Osteocyte (in vitro differentiated cells): ENCODE measurements at regions not wholly inside any gene's neighbourhood (a gene's known extent, or its start where the extent isn't known, plus 50 kb on each side); places are given as distances from the start of the nearest gene placed in this dataset.

ENCODE experiments used
- DNase-seq: peaks from one replicate; pipeline ENCODE4 v3.0.0; 2021; ENCODE audit warnings: mixed read lengths; ENCODE audit not compliant: unreplicated experiment; ENCODE audit errors: extremely low spot score
- H3K27ac Mint-ChIP-seq: one replicate; pipeline ENCODE4 v1.8.0; 2021; ENCODE audit warnings: mild to moderate bottlenecking, mixed read lengths; ENCODE audit not compliant: unreplicated experiment
- H3K27me3 Mint-ChIP-seq: one replicate; pipeline ENCODE4 v1.8.0; 2021; ENCODE audit warnings: mixed read lengths; ENCODE audit not compliant: unreplicated experiment
- H3K36me3 Mint-ChIP-seq: one replicate; pipeline ENCODE4 v1.8.0; 2021; ENCODE audit warnings: mixed read lengths; ENCODE audit not compliant: unreplicated experiment
- H3K4me1 Mint-ChIP-seq: one replicate; pipeline ENCODE4 v1.8.0; 2021; ENCODE audit warnings: mixed read lengths; ENCODE audit not compliant: unreplicated experiment
- H3K4me3 Mint-ChIP-seq: one replicate; pipeline ENCODE4 v1.8.0; 2021; ENCODE audit warnings: mild to moderate bottlenecking, moderate library complexity, mixed read lengths; ENCODE audit not compliant: unreplicated experiment
- H3K9me3 Mint-ChIP-seq: one replicate; pipeline ENCODE4 v1.8.0; 2021; ENCODE audit warnings: mixed read lengths; ENCODE audit not compliant: unreplicated experiment
- CTCF ChIP-seq: fragments of 200-600 bp; sonication (generic); IDR thresholded peaks from 2 replicates; pipeline ENCODE4 v1.5.0; 2021; ENCODE audit warnings: antibody characterized with exemption, mild to moderate bottlenecking, moderate library complexity

GRCh38 chr10:59099481-59099880, 77.0 kb upstream of the PHYHIPL start:
- Mint-ChIP-seq H3K36me3 (no peaks in the 10 kb centered on the region), H3K4me3 (no peak overlapping the region), H3K27me3 (peaks cover 21% of the 10 kb centered on the region), H3K27ac (no peak overlapping the region), H3K9me3 (no peaks in the 10 kb centered on the region), H3K4me1 (peaks cover 21% of the 10 kb centered on the region)
- DNase-seq, result no peak
- TF ChIP-seq CTCF, result no peak

GRCh38 chr10:59102394-59102793, 74.0 kb upstream of the PHYHIPL start:
- TF ChIP-seq CTCF, result no peak
- Mint-ChIP-seq H3K4me1 (peaks cover 21% of the 10 kb centered on the region), H3K27me3 (peaks cover 35% of the 10 kb centered on the region), H3K27ac (no peak overlapping the region), H3K4me3 (no peak overlapping the region), H3K36me3 (no peaks in the 10 kb centered on the region), H3K9me3 (no peaks in the 10 kb centered on the region)
- DNase-seq, result no peak

- peaks cover 40% of the 10 kb centered on the region for H3K27me3 Mint-ChIP-seq
- no peaks in the 10 kb centered on the region for H3K9me3 Mint-ChIP-seq
- H3K4me1 Mint-ChIP-seq, result peaks cover 6% of the 10 kb centered on the region
- no peak for TF ChIP-seq CTCF
- no peaks in the 10 kb centered on the region for H3K36me3 Mint-ChIP-seq
- DNase-seq, result no peak
- no peak overlapping the region for H3K27ac Mint-ChIP-seq
- H3K4me3 Mint-ChIP-seq, result no peak overlapping the region
These were observed 72.3 kb upstream of the PHYHIPL start for GRCh38 chr10:59104186-59104585.

- H3K36me3 Mint-ChIP-seq, result no peaks in the 10 kb centered on the region
- H3K9me3 Mint-ChIP-seq, result no peaks in the 10 kb centered on the region
- no peak overlapping the region for H3K27ac Mint-ChIP-seq
- peaks cover 45% of the 10 kb centered on the region for H3K27me3 Mint-ChIP-seq
- DNase-seq, result no peak
- H3K4me1 Mint-ChIP-seq, result no peaks in the 10 kb centered on the region
- no peak overlapping the region for H3K4me3 Mint-ChIP-seq
- TF ChIP-seq CTCF, result no peak
These were observed 70.0 kb upstream of the PHYHIPL start for GRCh38 chr10:59106441-59106840.

GRCh38 chr10:59107147-59107546, 69.3 kb upstream of the PHYHIPL start:
- Mint-ChIP-seq H3K4me1 (no peaks in the 10 kb centered on the region), H3K4me3 (no peak overlapping the region), H3K27me3 (peaks cover 52% of the 10 kb centered on the region), H3K9me3 (no peaks in the 10 kb centered on the region), H3K27ac (no peak overlapping the region), H3K36me3 (no peaks in the 10 kb centered on the region)
- no peak for TF ChIP-seq CTCF
- DNase-seq, result no peak
